Calu3 (cell line): ENCODE measurements at regions not wholly inside any gene's neighbourhood (a gene's known extent, or its start where the extent isn't known, plus 50 kb on each side); places are given as distances from the start of the nearest gene placed in this dataset.
"Not testable (repeated sequence)": the region's sequence is repeated elsewhere in the genome, so short reads cannot be mapped to it uniquely, and the experiment has no call there.

Experiments
- BruUV-seq: library from RNA; stranded (reverse); fragments of 400-500 nt; replicated peaks from 2 replicates; lab custom pipeline; 2021; lab: Mats Ljungman, UMichigan
- CTCF ChIA-PET: fragments of 300-600 bp; sonication (Branson Sonifier 250); formaldehyde crosslinking; loops from one replicate; lab custom pipeline; 2022; ENCODE audit warnings: antibody characterized with exemption; lab: Charles Lee
- DNase-seq: peaks from one replicate; pipeline ENCODE4 v3.0.0; 2022
- H3K27ac Mint-ChIP-seq: one replicate; pipeline ENCODE4 v1.8.0; 2022; ENCODE audit warnings: mixed read lengths; ENCODE audit not compliant: unreplicated experiment
- H3K27me3 Mint-ChIP-seq: one replicate; pipeline ENCODE4 v1.8.0; 2022; ENCODE audit warnings: mixed read lengths; ENCODE audit not compliant: unreplicated experiment
- H3K36me3 Mint-ChIP-seq: one replicate; pipeline ENCODE4 v1.8.0; 2022; ENCODE audit warnings: mild to moderate bottlenecking, moderate library complexity, mixed read lengths; ENCODE audit not compliant: insufficient read depth, unreplicated experiment
- H3K4me1 Mint-ChIP-seq: one replicate; pipeline ENCODE4 v1.8.0; 2022; ENCODE audit warnings: mild to moderate bottlenecking, low read depth, mixed read lengths; ENCODE audit not compliant: unreplicated experiment
- H3K4me3 Mint-ChIP-seq: one replicate; pipeline ENCODE4 v1.8.0; 2022; ENCODE audit warnings: mild to moderate bottlenecking, low read depth, moderate library complexity, mixed read lengths; ENCODE audit not compliant: unreplicated experiment
- H3K9me3 Mint-ChIP-seq: one replicate; pipeline ENCODE4 v1.8.0; 2022; ENCODE audit warnings: low read depth, mixed read lengths; ENCODE audit not compliant: unreplicated experiment
- intact Hi-C: fragments of 100-400 bp; cut with micrococcal nuclease; formaldehyde crosslinking; loops from one replicate; pipeline ENCODE4 v1.10.0; 2022; ENCODE audit not compliant: unreplicated experiment
- TF ChIP-seq, protein P1 (sequence below): fragments of 200-600 bp; IDR thresholded peaks from one replicate; pipeline ENCODE4 v1.8.0; 2022; ENCODE audit warnings: antibody characterized with exemption; ENCODE audit not compliant: unreplicated experiment

DNA sequence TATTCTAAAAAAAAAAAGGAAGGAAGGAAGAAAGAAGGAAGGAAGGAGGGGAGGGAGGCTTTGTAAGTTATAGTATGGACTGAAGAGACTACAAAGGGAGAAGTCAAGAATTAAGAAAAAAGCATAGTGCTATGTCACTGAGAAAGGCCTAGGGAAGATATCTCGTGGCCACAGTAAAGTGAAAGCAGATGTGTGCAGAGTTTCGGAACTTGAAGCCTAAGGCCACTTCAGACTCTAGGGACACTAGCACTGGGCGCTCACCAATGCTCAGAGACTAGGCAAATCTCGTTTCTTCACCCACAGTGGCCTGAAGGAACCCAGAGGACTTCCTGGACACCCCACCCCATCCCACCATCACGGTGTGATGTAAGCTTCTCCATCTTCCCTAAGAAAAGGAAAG is 181.4 kb upstream of the TRPM3 start:
- CTCF ChIA-PET = no interaction called here
- DNase-seq = no peak
- Mint-ChIP-seq H3K27ac (no peak overlapping the region), H3K9me3 (no peaks in the 10 kb centered on the region), H3K27me3 (peaks cover 13% of the 10 kb centered on the region), H3K4me3 (no peak overlapping the region), H3K36me3 (no peaks in the 10 kb centered on the region), H3K4me1 (no peaks in the 10 kb centered on the region)
- TF ChIP-seq, protein P1, sequence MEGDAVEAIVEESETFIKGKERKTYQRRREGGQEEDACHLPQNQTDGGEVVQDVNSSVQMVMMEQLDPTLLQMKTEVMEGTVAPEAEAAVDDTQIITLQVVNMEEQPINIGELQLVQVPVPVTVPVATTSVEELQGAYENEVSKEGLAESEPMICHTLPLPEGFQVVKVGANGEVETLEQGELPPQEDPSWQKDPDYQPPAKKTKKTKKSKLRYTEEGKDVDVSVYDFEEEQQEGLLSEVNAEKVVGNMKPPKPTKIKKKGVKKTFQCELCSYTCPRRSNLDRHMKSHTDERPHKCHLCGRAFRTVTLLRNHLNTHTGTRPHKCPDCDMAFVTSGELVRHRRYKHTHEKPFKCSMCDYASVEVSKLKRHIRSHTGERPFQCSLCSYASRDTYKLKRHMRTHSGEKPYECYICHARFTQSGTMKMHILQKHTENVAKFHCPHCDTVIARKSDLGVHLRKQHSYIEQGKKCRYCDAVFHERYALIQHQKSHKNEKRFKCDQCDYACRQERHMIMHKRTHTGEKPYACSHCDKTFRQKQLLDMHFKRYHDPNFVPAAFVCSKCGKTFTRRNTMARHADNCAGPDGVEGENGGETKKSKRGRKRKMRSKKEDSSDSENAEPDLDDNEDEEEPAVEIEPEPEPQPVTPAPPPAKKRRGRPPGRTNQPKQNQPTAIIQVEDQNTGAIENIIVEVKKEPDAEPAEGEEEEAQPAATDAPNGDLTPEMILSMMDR = no peak
- no TSS peak for BruUV-seq
- intact Hi-C loops = no loop called here

DNA sequence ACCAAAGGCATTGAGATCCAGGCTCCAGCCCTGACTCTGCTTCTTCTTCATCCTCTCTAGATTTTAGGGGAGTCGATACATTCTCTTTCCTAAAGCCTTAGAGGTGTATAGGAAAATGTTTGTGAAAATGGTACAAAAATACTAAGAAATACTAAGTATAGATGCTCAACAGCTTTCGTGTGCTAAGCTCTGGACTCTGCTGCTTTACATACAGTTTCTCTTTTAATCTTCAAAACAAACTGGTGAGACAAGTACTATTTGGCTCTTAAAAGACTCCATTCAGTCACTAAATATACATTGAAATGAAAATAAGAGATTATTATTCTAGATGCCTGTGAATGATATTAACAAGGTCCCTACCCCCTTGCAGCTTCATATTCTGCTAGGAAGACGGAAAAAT is 174.5 kb upstream of the TRPM3 start:
- peaks cover 13% of the 10 kb centered on the region for H3K27me3 Mint-ChIP-seq
- DNase-seq = no peak
- no peak overlapping the region for H3K27ac Mint-ChIP-seq
- CTCF ChIA-PET = no interaction called here
- TF ChIP-seq, protein P1 = no peak
- no peak overlapping the region for H3K4me3 Mint-ChIP-seq
- no TSS peak for BruUV-seq
- H3K4me1 Mint-ChIP-seq = no peaks in the 10 kb centered on the region
- H3K36me3 Mint-ChIP-seq = no peaks in the 10 kb centered on the region
- no peaks in the 10 kb centered on the region for H3K9me3 Mint-ChIP-seq
- intact Hi-C loops = no loop called here

DNA sequence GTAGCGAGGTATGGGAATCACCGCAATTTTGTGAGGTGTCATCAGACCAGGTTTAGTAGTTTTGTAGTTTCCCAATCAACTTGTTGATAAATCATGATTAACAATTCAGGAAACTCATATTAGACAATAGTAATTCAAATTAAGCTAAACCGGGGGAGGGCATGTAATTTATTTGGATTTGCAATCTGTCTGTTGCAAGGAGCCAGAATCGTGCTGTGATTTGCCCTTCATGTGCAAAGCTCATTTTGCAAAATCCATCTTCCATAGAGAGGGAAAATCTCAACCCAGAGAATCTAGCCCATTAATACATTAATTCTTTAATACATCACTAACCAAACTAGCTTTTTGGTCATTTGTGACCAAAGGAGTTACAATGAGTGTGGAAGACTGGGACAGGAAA is 164.7 kb upstream of the TRPM3 start:
- CTCF ChIA-PET = no interaction called here
- Mint-ChIP-seq H3K4me1 (no peaks in the 10 kb centered on the region), H3K27me3 (peaks cover 26% of the 10 kb centered on the region), H3K27ac (no peak overlapping the region), H3K9me3 (no peaks in the 10 kb centered on the region), H3K36me3 (no peaks in the 10 kb centered on the region), H3K4me3 (no peak overlapping the region)
- TF ChIP-seq, protein P1 = no peak
- intact Hi-C loops = loop anchor here (10.0 kb wide), 1 partner anchor 479 kb away; the partner anchor contains the start of gene CEMIP2
- DNase-seq = no peak
- BruUV-seq = no TSS peak

DNA sequence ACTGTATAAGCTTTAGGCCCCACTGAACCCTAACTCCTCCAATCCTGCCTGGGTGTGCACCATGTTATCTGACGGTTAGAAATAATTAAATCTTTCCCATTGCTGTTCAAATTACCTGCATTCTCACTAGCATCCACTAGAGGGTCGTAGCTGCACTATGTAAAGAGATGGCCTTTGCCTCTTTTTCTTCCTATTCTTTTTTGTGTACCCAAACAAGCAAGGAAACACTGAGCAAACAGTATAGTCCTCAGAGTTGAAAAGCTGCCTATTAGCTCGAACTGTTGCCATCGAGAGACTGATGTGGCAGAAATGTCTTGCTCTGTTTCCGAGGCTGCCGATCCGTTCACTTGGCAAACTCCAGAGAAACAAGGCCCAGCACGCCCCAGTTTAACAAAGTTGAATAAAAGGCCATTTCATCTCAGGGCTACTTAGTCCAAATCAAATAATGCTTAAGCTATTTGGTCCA is 163.8 kb upstream of the TRPM3 start:
- Mint-ChIP-seq H3K4me1 (no peaks in the 10 kb centered on the region), H3K4me3 (no peak overlapping the region), H3K27me3 (peaks cover 36% of the 10 kb centered on the region), H3K27ac (no peak overlapping the region), H3K9me3 (no peaks in the 10 kb centered on the region), H3K36me3 (no peaks in the 10 kb centered on the region)
- peak; percentile 31 for DNase-seq
- TF ChIP-seq, protein P1 = no peak
- intact Hi-C loops = loop anchor here (10.0 kb wide), 1 partner anchor 480 kb away; the partner anchor contains the start of gene CEMIP2
- CTCF ChIA-PET = no interaction called here
- BruUV-seq = no TSS peak

DNA sequence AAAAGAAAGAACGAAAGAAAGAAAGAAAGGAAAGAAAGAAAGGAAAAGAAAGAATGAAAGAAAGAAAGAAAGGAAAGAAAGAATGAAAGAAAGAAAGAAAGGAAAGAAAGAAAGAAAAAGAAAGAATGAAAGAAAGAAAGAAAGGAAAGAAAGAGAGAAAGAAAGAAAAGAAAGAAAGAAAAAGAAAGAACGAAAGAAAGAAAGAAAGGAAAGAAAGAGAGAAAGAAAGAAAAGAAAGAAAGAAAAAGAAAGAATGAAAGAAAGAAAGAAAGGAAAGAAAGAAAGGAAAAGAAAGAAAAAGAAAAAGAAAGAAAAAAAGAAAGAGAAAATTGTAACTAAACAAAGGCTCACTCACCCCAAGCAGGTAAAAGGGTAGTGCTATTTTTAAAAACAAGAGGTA is 160.7 kb upstream of the TRPM3 start:
- CTCF ChIA-PET, H3K4me3 Mint-ChIP-seq, H3K9me3 Mint-ChIP-seq, H3K4me1 Mint-ChIP-seq, DNase-seq, H3K36me3 Mint-ChIP-seq, BruUV-seq, H3K27ac Mint-ChIP-seq: not testable (repeated sequence)
- H3K27me3 Mint-ChIP-seq = peaks cover 41% of the 10 kb centered on the region
- intact Hi-C loops = loop anchor here (10.0 kb wide), 1 partner anchor 483 kb away; the partner anchor contains the start of gene CEMIP2
